ENCODE measurements at regions not wholly inside any gene's neighbourhood (a gene's known extent, or its start where the extent isn't known, plus 50 kb on each side); places are given as distances from the start of the nearest gene placed in this dataset.
"Not testable (repeated sequence)": the region's sequence is repeated elsewhere in the genome, so short reads cannot be mapped to it uniquely, and the experiment has no call there.

DNA sequence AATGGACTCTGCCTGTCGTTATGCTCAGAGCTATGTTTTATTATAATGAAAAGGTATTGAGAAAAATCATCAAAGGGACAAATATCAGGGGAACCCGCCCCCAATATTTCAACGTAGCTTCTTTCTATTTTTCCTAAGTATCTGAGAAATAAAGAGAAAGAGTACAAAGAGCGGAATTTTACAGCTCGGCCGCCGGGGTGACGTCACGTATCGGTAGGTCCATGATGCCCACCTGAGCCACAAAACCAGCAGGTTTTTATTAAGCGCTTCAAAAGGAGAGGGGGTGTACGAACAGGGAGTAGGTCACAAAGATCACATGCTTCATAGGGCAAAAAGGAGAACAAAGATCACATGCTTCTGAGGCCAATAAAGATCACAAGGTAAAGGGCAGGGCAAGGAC is 281.6 kb upstream of the POM121L12 start:
- no peaks in the 10 kb centered on the region for H3K27me3 ChIP-seq (ENCODE audit: low read depth)
- ATAC-seq (no peak), DNase-seq (no peak)
- no peaks in the 10 kb centered on the region for H3K9me3 ChIP-seq
- H3K4me1 ChIP-seq = no peaks in the 10 kb centered on the region
- no peak overlapping the region for H3K4me3 ChIP-seq
- no peak overlapping the region for H3K27ac ChIP-seq
- TF ChIP-seq, protein P1, sequence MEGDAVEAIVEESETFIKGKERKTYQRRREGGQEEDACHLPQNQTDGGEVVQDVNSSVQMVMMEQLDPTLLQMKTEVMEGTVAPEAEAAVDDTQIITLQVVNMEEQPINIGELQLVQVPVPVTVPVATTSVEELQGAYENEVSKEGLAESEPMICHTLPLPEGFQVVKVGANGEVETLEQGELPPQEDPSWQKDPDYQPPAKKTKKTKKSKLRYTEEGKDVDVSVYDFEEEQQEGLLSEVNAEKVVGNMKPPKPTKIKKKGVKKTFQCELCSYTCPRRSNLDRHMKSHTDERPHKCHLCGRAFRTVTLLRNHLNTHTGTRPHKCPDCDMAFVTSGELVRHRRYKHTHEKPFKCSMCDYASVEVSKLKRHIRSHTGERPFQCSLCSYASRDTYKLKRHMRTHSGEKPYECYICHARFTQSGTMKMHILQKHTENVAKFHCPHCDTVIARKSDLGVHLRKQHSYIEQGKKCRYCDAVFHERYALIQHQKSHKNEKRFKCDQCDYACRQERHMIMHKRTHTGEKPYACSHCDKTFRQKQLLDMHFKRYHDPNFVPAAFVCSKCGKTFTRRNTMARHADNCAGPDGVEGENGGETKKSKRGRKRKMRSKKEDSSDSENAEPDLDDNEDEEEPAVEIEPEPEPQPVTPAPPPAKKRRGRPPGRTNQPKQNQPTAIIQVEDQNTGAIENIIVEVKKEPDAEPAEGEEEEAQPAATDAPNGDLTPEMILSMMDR (IDR thresholded peaks at IDR 0.05) = no peak
- H3K36me3 ChIP-seq = no peaks in the 10 kb centered on the region
- intact Hi-C loops (cut with DNase I) = no loop called here

DNA sequence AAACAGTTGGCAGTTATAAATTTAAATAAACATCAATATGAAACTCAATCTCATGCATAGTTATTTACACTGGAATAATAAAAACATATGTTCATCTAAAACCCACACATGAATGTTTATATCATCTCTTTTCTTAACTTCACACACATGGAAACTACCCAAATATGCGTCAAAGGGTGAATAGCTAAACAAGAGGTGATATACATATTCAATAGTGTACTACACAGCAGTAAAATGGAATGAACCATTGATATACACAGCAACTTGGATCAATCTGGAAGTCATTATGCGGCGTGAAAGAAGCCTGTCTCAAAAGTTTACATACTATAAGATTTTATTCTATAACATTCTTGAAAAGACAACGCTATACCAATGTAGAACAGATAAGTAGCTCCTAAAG is 282.5 kb upstream of the POM121L12 start:
- Histone ChIP-seq H3K4me1 (no peaks in the 10 kb centered on the region), H3K9me3 (no peaks in the 10 kb centered on the region), H3K27ac (no peak overlapping the region), H3K4me3 (no peak overlapping the region), H3K27me3 (ENCODE audit: low read depth) (no peaks in the 10 kb centered on the region), H3K36me3 (no peaks in the 10 kb centered on the region)
- intact Hi-C loops (cut with DNase I) = no loop called here
- TF ChIP-seq, protein P1 (IDR thresholded peaks at IDR 0.05) = no peak
- DNase-seq = no peak
- no peak for ATAC-seq

DNA sequence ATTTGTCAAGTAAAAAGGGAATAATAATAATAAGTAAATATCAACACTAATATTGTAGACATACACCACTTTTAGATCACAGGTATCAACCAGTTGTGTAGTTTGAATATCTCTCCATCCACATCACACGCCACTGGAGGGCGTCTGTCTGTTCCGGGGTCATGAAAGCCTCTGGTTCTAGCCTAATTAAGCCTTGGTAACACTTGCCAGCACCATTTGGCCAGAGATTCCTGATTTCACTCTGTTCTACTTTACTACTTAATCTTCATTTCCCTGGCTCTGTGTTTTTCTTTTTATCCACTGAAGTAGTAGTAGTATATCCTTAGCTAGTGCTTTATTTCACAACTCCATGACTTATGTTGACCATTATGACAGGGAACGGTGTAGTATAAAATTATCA is 285.6 kb upstream of the POM121L12 start:
- TF ChIP-seq, protein P1 (IDR thresholded peaks at IDR 0.05) = no peak
- Histone ChIP-seq H3K36me3 (no peaks in the 10 kb centered on the region), H3K9me3 (no peaks in the 10 kb centered on the region), H3K4me1 (no peaks in the 10 kb centered on the region), H3K27me3 (ENCODE audit: low read depth) (no peaks in the 10 kb centered on the region), H3K27ac (no peak overlapping the region), H3K4me3 (no peak overlapping the region)
- ATAC-seq (no peak), DNase-seq (no peak)
- intact Hi-C loops (cut with DNase I) = no loop called here

DNA sequence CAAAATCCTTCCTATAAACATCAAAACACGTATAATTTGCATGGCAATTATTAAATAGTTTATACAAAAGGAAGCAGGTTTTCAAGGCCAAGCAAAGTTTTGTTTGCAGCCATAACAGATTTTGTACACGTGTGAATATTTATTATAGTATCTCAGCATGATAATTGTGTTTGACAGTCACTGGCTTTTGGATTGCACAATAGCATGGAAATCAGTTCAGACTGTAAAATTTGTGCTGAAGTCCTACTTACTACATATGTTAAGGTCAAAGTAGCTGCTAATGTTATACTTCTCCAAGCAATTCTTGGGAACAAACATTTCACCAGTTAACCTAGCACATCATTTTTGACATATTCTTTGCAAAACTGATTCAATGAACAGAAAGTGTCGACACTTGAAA is 287.6 kb upstream of the POM121L12 start:
- no peaks in the 10 kb centered on the region for H3K9me3 ChIP-seq
- no peaks in the 10 kb centered on the region for H3K36me3 ChIP-seq
- TF ChIP-seq, protein P1 (IDR thresholded peaks at IDR 0.05) = no peak
- no peaks in the 10 kb centered on the region for H3K27me3 ChIP-seq (ENCODE audit: low read depth)
- no peaks in the 10 kb centered on the region for H3K4me1 ChIP-seq
- no peak overlapping the region for H3K27ac ChIP-seq
- ATAC-seq (no peak), DNase-seq (no peak)
- no peak overlapping the region for H3K4me3 ChIP-seq
- intact Hi-C loops (cut with DNase I) = no loop called here

DNA sequence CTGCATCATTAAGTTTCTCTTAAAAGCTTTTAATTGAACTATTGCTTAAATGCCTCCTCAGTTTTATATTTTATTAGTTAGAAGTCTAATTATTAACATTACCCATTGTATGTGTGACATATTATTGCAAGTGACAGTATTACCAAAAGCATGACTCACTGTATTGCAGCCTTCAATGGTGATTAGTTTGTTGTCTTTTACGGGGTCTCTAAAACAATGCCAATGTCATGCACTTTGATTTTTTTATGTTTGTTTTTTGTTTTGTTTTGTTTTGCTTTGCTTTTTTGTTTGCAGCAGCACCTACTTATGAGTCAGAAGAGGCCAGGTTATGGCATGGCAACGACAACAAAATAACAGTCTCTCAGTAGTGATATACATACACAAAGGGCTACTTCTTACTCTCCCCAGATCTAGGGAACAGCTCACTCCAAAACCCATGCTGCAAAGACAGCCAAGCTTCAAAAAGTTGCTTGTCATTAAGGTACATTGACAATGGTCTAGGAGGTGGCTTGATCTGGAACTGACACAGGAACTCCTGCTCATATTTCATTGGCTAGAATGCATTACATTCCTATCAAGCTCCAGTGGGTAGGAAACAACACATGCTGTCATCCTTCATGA is 293.7 kb upstream of the POM121L12 start:
- ATAC-seq (no peak), DNase-seq (no peak)
- Histone ChIP-seq H3K27ac (no peak overlapping the region), H3K36me3 (no peaks in the 10 kb centered on the region), H3K9me3 (no peaks in the 10 kb centered on the region), H3K27me3 (ENCODE audit: low read depth) (no peaks in the 10 kb centered on the region), H3K4me1 (no peaks in the 10 kb centered on the region), H3K4me3 (no peak overlapping the region)
- TF ChIP-seq, protein P1 (IDR thresholded peaks at IDR 0.05) = no peak
- intact Hi-C loops (cut with DNase I) = no loop called here

DNA sequence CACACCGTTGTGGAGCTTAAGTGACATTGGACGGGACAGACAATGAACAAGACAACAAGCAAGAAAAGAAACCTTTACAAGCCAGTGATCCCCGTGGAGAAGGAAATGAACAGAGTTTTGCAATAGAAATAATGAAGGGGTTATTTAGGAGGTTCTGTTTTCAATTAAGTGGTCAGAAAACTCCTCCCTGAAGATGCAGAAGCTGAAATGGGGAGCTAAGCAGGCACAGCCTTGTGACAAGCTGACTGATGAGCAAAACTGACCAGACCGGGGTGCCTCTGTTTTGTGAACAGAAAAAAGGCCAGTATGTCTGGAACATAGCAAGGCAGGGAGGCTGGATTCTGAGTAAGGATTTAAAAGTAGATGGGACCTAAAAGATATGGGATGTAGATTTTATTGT is 299.8 kb upstream of the POM121L12 start:
- no peak for ATAC-seq
- TF ChIP-seq, protein P1 (IDR thresholded peaks at IDR 0.05) = no peak
- intact Hi-C loops (cut with DNase I) = no loop called here

DNA sequence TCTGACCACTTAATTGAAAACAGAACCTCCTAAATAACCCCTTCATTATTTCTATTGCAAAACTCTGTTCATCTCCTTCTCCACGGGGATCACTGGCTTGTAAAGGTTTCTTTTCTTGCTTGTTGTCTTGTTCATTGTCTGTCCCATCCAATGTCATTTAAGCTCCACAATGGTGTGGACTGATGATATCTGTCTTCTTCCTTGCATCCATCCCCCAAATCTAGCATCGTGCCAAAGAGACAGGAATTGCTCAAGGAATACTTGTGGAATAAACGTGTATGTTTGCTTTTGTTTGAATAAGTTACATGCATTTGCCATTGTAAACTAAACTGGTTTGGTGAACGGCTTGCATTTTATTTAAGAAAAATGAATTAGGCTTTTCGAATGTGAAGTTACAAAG is 306.8 kb upstream of the POM121L12 start:
- DNase-seq; H3K27me3 ChIP-seq (ENCODE audit: low read depth); ATAC-seq; intact Hi-C loops (cut with DNase I); H3K36me3 ChIP-seq; H3K9me3 ChIP-seq; H3K4me3 ChIP-seq; H3K4me1 ChIP-seq; H3K27ac ChIP-seq: not testable (repeated sequence)

More for the DNA sequence above, 299.8 kb upstream of the POM121L12 start:
- no peak for DNase-seq
- Histone ChIP-seq H3K36me3 (no peaks in the 10 kb centered on the region), H3K9me3 (no peaks in the 10 kb centered on the region), H3K4me3 (no peak overlapping the region), H3K4me1 (no peaks in the 10 kb centered on the region), H3K27me3 (ENCODE audit: low read depth) (no peaks in the 10 kb centered on the region), H3K27ac (no peak overlapping the region)
